ENCODE measurements at regions not wholly inside any gene's neighbourhood (a gene's known extent, or its start where the extent isn't known, plus 50 kb on each side); places are given as distances from the start of the nearest gene placed in this dataset.
"Not testable (repeated sequence)": the region's sequence is repeated elsewhere in the genome, so short reads cannot be mapped to it uniquely, and the experiment has no call there.

DNA sequence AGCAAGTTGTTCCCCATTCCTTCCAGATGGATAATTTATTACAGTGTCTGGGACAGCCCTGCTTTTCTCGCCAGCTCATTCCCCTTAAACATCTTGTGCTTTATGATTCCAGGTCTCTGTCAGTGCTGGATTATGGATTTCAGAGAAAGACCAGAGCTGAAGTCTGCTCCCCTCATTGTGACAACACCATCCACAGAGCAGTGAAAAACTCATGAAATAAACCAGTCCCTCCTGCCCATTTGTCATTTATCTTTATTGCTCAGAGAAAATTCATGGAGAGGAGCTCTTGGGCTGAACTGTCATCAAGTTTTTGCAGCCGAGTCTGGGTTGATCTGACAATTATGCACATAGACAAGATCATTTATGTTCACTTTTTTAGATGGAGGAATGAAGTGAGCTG is 92.7 kb upstream of the GPR12 start:
- no peaks in the 10 kb centered on the region for H3K79me2 ChIP-seq (ENCODE audit: control insufficient read depth, insufficient read depth, low read length, unreplicated experiment)
- H3K4me1 ChIP-seq (ENCODE audit: control insufficient read depth, insufficient read depth, low read length, unreplicated experiment) = no peaks in the 10 kb centered on the region
- H2AFZ ChIP-seq (ENCODE audit: low read length, unreplicated experiment) = no peak overlapping the region
- H3K36me3 ChIP-seq (ENCODE audit: insufficient read depth, low read length) = no peaks in the 10 kb centered on the region
- H3K27me3 ChIP-seq (ENCODE audit: insufficient read depth, low read length) = peaks cover 79% of the 10 kb centered on the region
- no peak overlapping the region for H3K4me3 ChIP-seq (ENCODE audit: low read depth, low read length)
- H3K27ac ChIP-seq (ENCODE audit: low read depth, low read length) = no peak overlapping the region

- Histone ChIP-seq H3K27ac (ENCODE audit: low read depth, low read length) (no peak overlapping the region), H3K4me1 (ENCODE audit: control insufficient read depth, insufficient read depth, low read length, unreplicated experiment) (no peaks in the 10 kb centered on the region), H3K36me3 (ENCODE audit: insufficient read depth, low read length) (no peaks in the 10 kb centered on the region), H3K4me3 (ENCODE audit: low read depth, low read length) (no peak overlapping the region), H3K27me3 (ENCODE audit: insufficient read depth, low read length) (peaks cover 51% of the 10 kb centered on the region), H3K79me2 (ENCODE audit: control insufficient read depth, insufficient read depth, low read length, unreplicated experiment) (no peaks in the 10 kb centered on the region), H2AFZ (ENCODE audit: low read length, unreplicated experiment) (no peak overlapping the region)
Measured at GRCh38 chr13:26847281-26847680, 86.7 kb upstream of the GPR12 start.

- H3K79me2 ChIP-seq (ENCODE audit: control insufficient read depth, insufficient read depth, low read length, unreplicated experiment); H3K27ac ChIP-seq (ENCODE audit: low read depth, low read length); H3K4me1 ChIP-seq (ENCODE audit: control insufficient read depth, insufficient read depth, low read length, unreplicated experiment); H3K4me3 ChIP-seq (ENCODE audit: low read depth, low read length); H2AFZ ChIP-seq (ENCODE audit: low read length, unreplicated experiment); H3K36me3 ChIP-seq (ENCODE audit: insufficient read depth, low read length): not testable (repeated sequence)
- peaks cover 67% of the 10 kb centered on the region for H3K27me3 ChIP-seq (ENCODE audit: insufficient read depth, low read length)
Measured at GRCh38 chr13:26845063-26845462, 84.5 kb upstream of the GPR12 start.

DNA sequence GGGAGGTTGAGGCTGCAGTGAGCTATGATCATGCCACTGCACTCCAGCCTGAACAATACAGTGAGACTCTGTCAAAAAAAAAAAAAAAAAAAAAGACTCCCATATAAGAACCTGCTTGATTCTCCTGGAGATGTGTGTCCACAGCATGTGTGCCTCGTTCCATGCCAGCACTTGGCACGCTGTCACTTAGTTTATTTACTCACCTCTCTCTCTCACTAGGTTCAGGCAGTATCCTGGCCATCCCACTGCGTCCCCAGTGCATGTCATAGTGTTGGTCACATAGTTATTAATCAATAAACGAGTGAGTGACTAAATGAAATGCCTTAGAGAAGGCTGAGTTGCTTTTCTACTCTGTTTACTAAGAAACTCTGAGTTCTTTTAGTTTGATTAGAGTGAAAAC is 79.1 kb upstream of the GPR12 start:
- no peak overlapping the region for H2AFZ ChIP-seq (ENCODE audit: low read length, unreplicated experiment)
- no peak overlapping the region for H3K4me3 ChIP-seq (ENCODE audit: low read depth, low read length)
- no peaks in the 10 kb centered on the region for H3K4me1 ChIP-seq (ENCODE audit: control insufficient read depth, insufficient read depth, low read length, unreplicated experiment)
- no peaks in the 10 kb centered on the region for H3K79me2 ChIP-seq (ENCODE audit: control insufficient read depth, insufficient read depth, low read length, unreplicated experiment)
- H3K27ac ChIP-seq (ENCODE audit: low read depth, low read length) = no peak overlapping the region
- no peaks in the 10 kb centered on the region for H3K36me3 ChIP-seq (ENCODE audit: insufficient read depth, low read length)
- H3K27me3 ChIP-seq (ENCODE audit: insufficient read depth, low read length) = peaks cover 79% of the 10 kb centered on the region

- Histone ChIP-seq H3K27me3 (ENCODE audit: insufficient read depth, low read length) (peaks cover 86% of the 10 kb centered on the region), H3K36me3 (ENCODE audit: insufficient read depth, low read length) (no peaks in the 10 kb centered on the region), H3K4me3 (ENCODE audit: low read depth, low read length) (no peak overlapping the region), H3K4me1 (ENCODE audit: control insufficient read depth, insufficient read depth, low read length, unreplicated experiment) (no peaks in the 10 kb centered on the region), H3K27ac (ENCODE audit: low read depth, low read length) (no peak overlapping the region), H3K79me2 (ENCODE audit: control insufficient read depth, insufficient read depth, low read length, unreplicated experiment) (no peaks in the 10 kb centered on the region), H2AFZ (ENCODE audit: low read length, unreplicated experiment) (no peak overlapping the region)
Measured at GRCh38 chr13:26838821-26839220, 78.2 kb upstream of the GPR12 start.

DNA sequence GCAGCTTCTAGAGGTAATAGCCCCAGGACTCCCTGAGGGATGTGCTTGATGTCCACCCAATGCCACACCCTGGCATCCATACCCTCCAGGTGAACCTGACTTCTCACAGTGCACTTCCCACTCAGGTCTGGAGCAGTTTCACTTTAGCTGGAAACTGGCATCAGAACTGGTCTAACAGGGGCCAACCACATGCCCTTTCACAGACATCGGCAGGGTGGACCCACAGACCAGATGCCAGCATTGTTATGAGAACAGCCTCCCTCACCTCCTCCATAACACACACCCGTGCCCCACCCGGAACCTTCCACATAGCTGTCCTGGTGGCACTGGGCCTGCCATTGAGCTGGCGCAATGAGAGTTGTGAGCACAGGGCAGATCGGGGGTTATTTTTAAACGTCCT is 77.4 kb upstream of the GPR12 start:
- Histone ChIP-seq H3K79me2 (ENCODE audit: control insufficient read depth, insufficient read depth, low read length, unreplicated experiment) (no peaks in the 10 kb centered on the region), H3K4me3 (ENCODE audit: low read depth, low read length) (no peak overlapping the region), H3K36me3 (ENCODE audit: insufficient read depth, low read length) (no peaks in the 10 kb centered on the region), H3K27me3 (ENCODE audit: insufficient read depth, low read length) (peaks cover 88% of the 10 kb centered on the region), H3K4me1 (ENCODE audit: control insufficient read depth, insufficient read depth, low read length, unreplicated experiment) (no peaks in the 10 kb centered on the region), H3K27ac (ENCODE audit: low read depth, low read length) (no peak overlapping the region), H2AFZ (ENCODE audit: low read length, unreplicated experiment) (no peak overlapping the region)

- no peak overlapping the region for H3K27ac ChIP-seq (ENCODE audit: low read depth, low read length)
Measured at GRCh38 chr13:26837102-26837501, 76.5 kb upstream of the GPR12 start.

DNA sequence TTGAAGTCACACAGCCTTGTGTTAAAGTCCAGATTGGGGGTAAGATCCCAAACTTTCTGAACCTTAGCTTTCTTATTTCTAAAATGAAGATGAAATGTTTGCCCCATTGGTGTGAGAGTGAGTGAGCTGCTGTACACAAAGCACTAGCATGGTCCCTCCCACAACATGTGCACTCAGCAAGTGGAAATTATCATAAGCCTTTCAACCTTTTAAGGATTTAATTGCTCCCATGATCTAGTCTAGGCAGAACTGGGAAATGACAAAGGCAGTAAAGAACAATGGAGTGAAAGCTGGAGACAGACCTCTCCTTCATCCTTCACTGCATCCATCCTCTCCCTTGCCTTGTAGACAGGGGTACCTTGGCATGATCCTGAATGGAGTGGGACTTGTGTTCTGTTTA is 76.0 kb upstream of the GPR12 start:
- Histone ChIP-seq H3K4me3 (ENCODE audit: low read depth, low read length) (no peak overlapping the region), H3K4me1 (ENCODE audit: control insufficient read depth, insufficient read depth, low read length, unreplicated experiment) (no peaks in the 10 kb centered on the region), H2AFZ (ENCODE audit: low read length, unreplicated experiment) (no peak overlapping the region), H3K79me2 (ENCODE audit: control insufficient read depth, insufficient read depth, low read length, unreplicated experiment) (no peaks in the 10 kb centered on the region), H3K36me3 (ENCODE audit: insufficient read depth, low read length) (no peaks in the 10 kb centered on the region), H3K27me3 (ENCODE audit: insufficient read depth, low read length) (peaks cover 77% of the 10 kb centered on the region), H3K27ac (ENCODE audit: low read depth, low read length) (no peak overlapping the region)

More at GRCh38 chr13:26837102-26837501, 76.5 kb upstream of the GPR12 start:
- H3K4me1 ChIP-seq (ENCODE audit: control insufficient read depth, insufficient read depth, low read length, unreplicated experiment) = no peaks in the 10 kb centered on the region
- H3K79me2 ChIP-seq (ENCODE audit: control insufficient read depth, insufficient read depth, low read length, unreplicated experiment) = no peaks in the 10 kb centered on the region
- H2AFZ ChIP-seq (ENCODE audit: low read length, unreplicated experiment) = no peak overlapping the region
- H3K27me3 ChIP-seq (ENCODE audit: insufficient read depth, low read length) = peaks cover 82% of the 10 kb centered on the region
- no peak overlapping the region for H3K4me3 ChIP-seq (ENCODE audit: low read depth, low read length)
- H3K36me3 ChIP-seq (ENCODE audit: insufficient read depth, low read length) = no peaks in the 10 kb centered on the region

- peaks cover 63% of the 10 kb centered on the region for H3K27me3 ChIP-seq (ENCODE audit: insufficient read depth, low read length)
Measured at GRCh38 chr13:26834646-26835045, 74.1 kb upstream of the GPR12 start.

DNA sequence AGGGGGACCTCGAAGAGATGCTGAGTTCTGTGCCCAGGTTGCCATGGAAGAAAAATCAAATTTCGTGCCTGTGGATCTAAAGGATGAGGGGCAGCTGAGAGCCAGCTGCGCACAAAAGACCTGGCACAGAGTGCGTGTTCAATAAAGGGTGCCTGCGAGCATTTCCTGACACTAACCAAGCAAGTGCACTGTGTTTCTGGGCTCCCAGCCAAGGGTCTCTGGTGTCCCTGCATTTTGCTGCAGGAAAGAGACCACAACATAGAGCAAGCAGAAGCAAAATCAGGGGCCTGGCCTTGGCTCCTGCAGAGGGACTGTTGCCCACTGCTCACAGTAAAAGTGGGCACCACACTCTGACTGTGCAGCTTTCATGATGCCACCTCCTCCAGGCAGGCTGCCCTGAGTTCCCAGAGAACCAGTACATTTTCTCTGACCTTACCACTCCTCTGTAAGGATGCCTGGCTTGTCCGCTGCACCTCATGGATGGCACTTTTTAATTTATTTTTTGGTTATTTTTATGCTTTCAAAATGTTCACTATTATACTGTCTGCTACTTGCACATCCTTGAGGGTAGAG is 70.8 kb upstream of the GPR12 start:
- no peaks in the 10 kb centered on the region for H3K4me1 ChIP-seq (ENCODE audit: control insufficient read depth, insufficient read depth, low read length, unreplicated experiment)
- H3K36me3 ChIP-seq (ENCODE audit: insufficient read depth, low read length) = no peaks in the 10 kb centered on the region
- no peak overlapping the region for H3K4me3 ChIP-seq (ENCODE audit: low read depth, low read length)
- no peaks in the 10 kb centered on the region for H3K79me2 ChIP-seq (ENCODE audit: control insufficient read depth, insufficient read depth, low read length, unreplicated experiment)
- H2AFZ ChIP-seq (ENCODE audit: low read length, unreplicated experiment) = no peak overlapping the region
- peaks cover 50% of the 10 kb centered on the region for H3K27me3 ChIP-seq (ENCODE audit: insufficient read depth, low read length)
- no peak overlapping the region for H3K27ac ChIP-seq (ENCODE audit: low read depth, low read length)

More at GRCh38 chr13:26834646-26835045, 74.1 kb upstream of the GPR12 start:
- Histone ChIP-seq H3K36me3 (ENCODE audit: insufficient read depth, low read length) (no peaks in the 10 kb centered on the region), H3K27ac (ENCODE audit: low read depth, low read length) (no peak overlapping the region), H3K4me1 (ENCODE audit: control insufficient read depth, insufficient read depth, low read length, unreplicated experiment) (no peaks in the 10 kb centered on the region), H3K79me2 (ENCODE audit: control insufficient read depth, insufficient read depth, low read length, unreplicated experiment) (no peaks in the 10 kb centered on the region), H3K4me3 (ENCODE audit: low read depth, low read length) (no peak overlapping the region), H2AFZ (ENCODE audit: low read length, unreplicated experiment) (no peak overlapping the region)

- Histone ChIP-seq H3K27me3 (ENCODE audit: insufficient read depth, low read length) (peaks cover 36% of the 10 kb centered on the region), H2AFZ (ENCODE audit: low read length, unreplicated experiment) (no peak overlapping the region)
Measured at GRCh38 chr13:26829716-26830115, 69.1 kb upstream of the GPR12 start.

More at GRCh38 chr13:26829716-26830115, 69.1 kb upstream of the GPR12 start:
- H3K4me1 ChIP-seq (ENCODE audit: control insufficient read depth, insufficient read depth, low read length, unreplicated experiment) = no peaks in the 10 kb centered on the region
- H3K36me3 ChIP-seq (ENCODE audit: insufficient read depth, low read length) = no peaks in the 10 kb centered on the region
- no peak overlapping the region for H3K4me3 ChIP-seq (ENCODE audit: low read depth, low read length)
- H3K27ac ChIP-seq (ENCODE audit: low read depth, low read length) = no peak overlapping the region
- H3K79me2 ChIP-seq (ENCODE audit: control insufficient read depth, insufficient read depth, low read length, unreplicated experiment) = no peaks in the 10 kb centered on the region

Measured in ACC112 (cell line).